WTC11 (cell line): ENCODE measurements at regions not wholly inside any gene's neighbourhood (a gene's known extent, or its start where the extent isn't known, plus 50 kb on each side); places are given as distances from the start of the nearest gene placed in this dataset.
"Not testable (repeated sequence)": the region's sequence is repeated elsewhere in the genome, so short reads cannot be mapped to it uniquely, and the experiment has no call there.

Experiments
- ATAC-seq: fragments of 200-7000 bp; cut with Tn5 transposase; 2 replicates; pipeline ENCODE4 v1.10.0; 2021; ENCODE audit warnings: mild to moderate bottlenecking, moderate library complexity
- CTCF ChIA-PET: fragments of 300-600 bp; sonication (Branson Sonifier 250); formaldehyde crosslinking; loops from one replicate; lab custom pipeline; 2021; ENCODE audit warnings: antibody characterized with exemption; lab: Charles Lee
- POLR2A ChIA-PET: fragments of 350-600 bp; sonication (Branson Sonifier 250); formaldehyde crosslinking; loops from one replicate; lab custom pipeline; 2021; ENCODE audit warnings: antibody characterized with exemption; lab: Charles Lee
- DNase-seq: peaks from one replicate; pipeline ENCODE4 v3.0.0; 2021; ENCODE audit warnings: low spot score
- H3K27ac Mint-ChIP-seq: 2 replicates; pipeline ENCODE4 v1.8.0; 2021; ENCODE audit warnings: mixed read lengths
- H3K27me3 Mint-ChIP-seq: 2 replicates; pipeline ENCODE4 v1.8.0; 2021; ENCODE audit warnings: low read depth, mild to moderate bottlenecking, moderate library complexity, mixed read lengths
- H3K36me3 Mint-ChIP-seq: 2 replicates; pipeline ENCODE4 v1.8.0; 2021; ENCODE audit warnings: mixed read lengths
- H3K4me1 Mint-ChIP-seq: 2 replicates; pipeline ENCODE4 v1.8.0; 2022; ENCODE audit warnings: mixed read lengths
- H3K4me3 Mint-ChIP-seq: 2 replicates; pipeline ENCODE4 v1.8.0; 2021; ENCODE audit warnings: mild to moderate bottlenecking, moderate library complexity, mixed read lengths
- H3K9me3 Mint-ChIP-seq: 2 replicates; pipeline ENCODE4 v1.8.0; 2021; ENCODE audit warnings: mixed read lengths
- ELF4 ChIP-seq: sonication (generic); formaldehyde crosslinking; IDR thresholded peaks from 2 replicates; pipeline ENCODE4 v1.8.1; 2022; ENCODE audit warnings: low read depth, mild to moderate bottlenecking, moderate library complexity, missing genetic modification reagents
- GTF2I ChIP-seq: fragments of 250-450 bp; sonication (Bioruptor Pico); conservative IDR thresholded peaks from 2 replicates; pipeline ENCODE4 v1.4.0; 2021; ENCODE audit warnings: mild to moderate bottlenecking
- KAT7 ChIP-seq: sonication (generic); formaldehyde crosslinking; IDR thresholded peaks from 2 replicates; pipeline ENCODE4 v1.8.1; 2023; ENCODE audit warnings: missing genetic modification reagents, mild to moderate bottlenecking, borderline replicate concordance
- NR3C1 ChIP-seq: sonication (generic); formaldehyde crosslinking; conservative IDR thresholded peaks from 2 replicates; pipeline ENCODE4 v1.8.1; 2023; ENCODE audit warnings: low read depth, mild to moderate bottlenecking, missing genetic modification reagents
- RORB ChIP-seq: fragments of 250-450 bp; sonication (Bioruptor Pico); IDR thresholded peaks from 2 replicates; pipeline ENCODE4 v1.9.0; 2021; ENCODE audit warnings: mild to moderate bottlenecking
- SOX15 ChIP-seq: fragments of 250-450 bp; sonication (Bioruptor Pico); IDR thresholded peaks from 2 replicates; pipeline ENCODE4 v1.9.0; 2021; ENCODE audit warnings: mild to moderate bottlenecking
- TP53 ChIP-seq: sonication (generic); formaldehyde crosslinking; IDR thresholded peaks from 2 replicates; pipeline ENCODE4 v1.8.1; 2023; ENCODE audit warnings: mild to moderate bottlenecking, missing genetic modification reagents
- ZBTB21 ChIP-seq: sonication (generic); formaldehyde crosslinking; IDR thresholded peaks from 2 replicates; pipeline ENCODE4 v1.8.1; 2023; ENCODE audit warnings: mild to moderate bottlenecking, missing genetic modification reagents, borderline replicate concordance
- TF ChIP-seq, protein P1 (sequence below): sonication (generic); formaldehyde crosslinking; IDR thresholded peaks from 2 replicates; pipeline ENCODE4 v1.8.0; 2022; ENCODE audit warnings: missing genetic modification reagents
- TF ChIP-seq, protein P2 (sequence below): sonication (generic); formaldehyde crosslinking; conservative IDR thresholded peaks from 2 replicates; pipeline ENCODE4 v1.8.1; 2022; ENCODE audit warnings: mild to moderate bottlenecking, missing genetic modification reagents
- TF ChIP-seq, protein P3 (sequence below): sonication (generic); formaldehyde crosslinking; IDR thresholded peaks from 2 replicates; pipeline ENCODE4 v1.8.0; 2023; ENCODE audit warnings: missing genetic modification reagents, mild to moderate bottlenecking, borderline replicate concordance
- TF ChIP-seq, protein P4 (sequence below): fragments of 250-450 bp; sonication (Bioruptor Pico); IDR thresholded peaks from 2 replicates; pipeline ENCODE4 v1.9.0; 2021; ENCODE audit warnings: mild to moderate bottlenecking
- TF ChIP-seq, protein P5 (sequence below): sonication (generic); formaldehyde crosslinking; IDR thresholded peaks from 2 replicates; pipeline ENCODE4 v1.8.0; 2023; ENCODE audit warnings: missing genetic modification reagents

DNA sequence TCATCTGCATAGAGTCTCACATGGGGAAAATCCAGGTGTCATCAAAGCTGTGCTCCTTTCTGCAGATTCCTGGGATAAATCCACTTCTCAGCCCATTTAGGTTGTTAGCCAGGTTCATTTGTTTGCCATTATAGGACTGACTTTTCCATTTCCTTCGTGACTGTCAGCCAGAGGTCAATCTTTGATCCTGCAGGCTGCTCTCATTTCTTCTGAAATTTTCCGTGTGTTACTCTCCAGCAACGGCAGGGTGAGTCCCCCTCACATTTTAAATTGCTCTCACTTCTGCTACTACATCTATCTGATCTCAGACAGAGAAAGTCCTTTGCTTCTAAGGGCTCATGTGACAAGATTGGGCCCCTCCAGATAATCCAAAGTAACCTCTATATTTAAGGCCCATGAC is 150.7 kb upstream of the BET1 start (continued):
- TF ChIP-seq, protein P1, sequence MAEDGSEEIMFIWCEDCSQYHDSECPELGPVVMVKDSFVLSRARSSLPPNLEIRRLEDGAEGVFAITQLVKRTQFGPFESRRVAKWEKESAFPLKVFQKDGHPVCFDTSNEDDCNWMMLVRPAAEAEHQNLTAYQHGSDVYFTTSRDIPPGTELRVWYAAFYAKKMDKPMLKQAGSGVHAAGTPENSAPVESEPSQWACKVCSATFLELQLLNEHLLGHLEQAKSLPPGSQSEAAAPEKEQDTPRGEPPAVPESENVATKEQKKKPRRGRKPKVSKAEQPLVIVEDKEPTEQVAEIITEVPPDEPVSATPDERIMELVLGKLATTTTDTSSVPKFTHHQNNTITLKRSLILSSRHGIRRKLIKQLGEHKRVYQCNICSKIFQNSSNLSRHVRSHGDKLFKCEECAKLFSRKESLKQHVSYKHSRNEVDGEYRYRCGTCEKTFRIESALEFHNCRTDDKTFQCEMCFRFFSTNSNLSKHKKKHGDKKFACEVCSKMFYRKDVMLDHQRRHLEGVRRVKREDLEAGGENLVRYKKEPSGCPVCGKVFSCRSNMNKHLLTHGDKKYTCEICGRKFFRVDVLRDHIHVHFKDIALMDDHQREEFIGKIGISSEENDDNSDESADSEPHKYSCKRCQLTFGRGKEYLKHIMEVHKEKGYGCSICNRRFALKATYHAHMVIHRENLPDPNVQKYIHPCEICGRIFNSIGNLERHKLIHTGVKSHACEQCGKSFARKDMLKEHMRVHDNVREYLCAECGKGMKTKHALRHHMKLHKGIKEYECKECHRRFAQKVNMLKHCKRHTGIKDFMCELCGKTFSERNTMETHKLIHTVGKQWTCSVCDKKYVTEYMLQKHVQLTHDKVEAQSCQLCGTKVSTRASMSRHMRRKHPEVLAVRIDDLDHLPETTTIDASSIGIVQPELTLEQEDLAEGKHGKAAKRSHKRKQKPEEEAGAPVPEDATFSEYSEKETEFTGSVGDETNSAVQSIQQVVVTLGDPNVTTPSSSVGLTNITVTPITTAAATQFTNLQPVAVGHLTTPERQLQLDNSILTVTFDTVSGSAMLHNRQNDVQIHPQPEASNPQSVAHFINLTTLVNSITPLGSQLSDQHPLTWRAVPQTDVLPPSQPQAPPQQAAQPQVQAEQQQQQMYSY (CRISPR knock-in tag) = no peak
- TF ChIP-seq, protein P2, sequence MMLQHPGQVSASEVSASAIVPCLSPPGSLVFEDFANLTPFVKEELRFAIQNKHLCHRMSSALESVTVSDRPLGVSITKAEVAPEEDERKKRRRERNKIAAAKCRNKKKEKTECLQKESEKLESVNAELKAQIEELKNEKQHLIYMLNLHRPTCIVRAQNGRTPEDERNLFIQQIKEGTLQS (CRISPR knock-in tag) = no peak
- no peak for TF ChIP-seq RORB (CRISPR knock-in tag)
- TF ChIP-seq, protein P3, sequence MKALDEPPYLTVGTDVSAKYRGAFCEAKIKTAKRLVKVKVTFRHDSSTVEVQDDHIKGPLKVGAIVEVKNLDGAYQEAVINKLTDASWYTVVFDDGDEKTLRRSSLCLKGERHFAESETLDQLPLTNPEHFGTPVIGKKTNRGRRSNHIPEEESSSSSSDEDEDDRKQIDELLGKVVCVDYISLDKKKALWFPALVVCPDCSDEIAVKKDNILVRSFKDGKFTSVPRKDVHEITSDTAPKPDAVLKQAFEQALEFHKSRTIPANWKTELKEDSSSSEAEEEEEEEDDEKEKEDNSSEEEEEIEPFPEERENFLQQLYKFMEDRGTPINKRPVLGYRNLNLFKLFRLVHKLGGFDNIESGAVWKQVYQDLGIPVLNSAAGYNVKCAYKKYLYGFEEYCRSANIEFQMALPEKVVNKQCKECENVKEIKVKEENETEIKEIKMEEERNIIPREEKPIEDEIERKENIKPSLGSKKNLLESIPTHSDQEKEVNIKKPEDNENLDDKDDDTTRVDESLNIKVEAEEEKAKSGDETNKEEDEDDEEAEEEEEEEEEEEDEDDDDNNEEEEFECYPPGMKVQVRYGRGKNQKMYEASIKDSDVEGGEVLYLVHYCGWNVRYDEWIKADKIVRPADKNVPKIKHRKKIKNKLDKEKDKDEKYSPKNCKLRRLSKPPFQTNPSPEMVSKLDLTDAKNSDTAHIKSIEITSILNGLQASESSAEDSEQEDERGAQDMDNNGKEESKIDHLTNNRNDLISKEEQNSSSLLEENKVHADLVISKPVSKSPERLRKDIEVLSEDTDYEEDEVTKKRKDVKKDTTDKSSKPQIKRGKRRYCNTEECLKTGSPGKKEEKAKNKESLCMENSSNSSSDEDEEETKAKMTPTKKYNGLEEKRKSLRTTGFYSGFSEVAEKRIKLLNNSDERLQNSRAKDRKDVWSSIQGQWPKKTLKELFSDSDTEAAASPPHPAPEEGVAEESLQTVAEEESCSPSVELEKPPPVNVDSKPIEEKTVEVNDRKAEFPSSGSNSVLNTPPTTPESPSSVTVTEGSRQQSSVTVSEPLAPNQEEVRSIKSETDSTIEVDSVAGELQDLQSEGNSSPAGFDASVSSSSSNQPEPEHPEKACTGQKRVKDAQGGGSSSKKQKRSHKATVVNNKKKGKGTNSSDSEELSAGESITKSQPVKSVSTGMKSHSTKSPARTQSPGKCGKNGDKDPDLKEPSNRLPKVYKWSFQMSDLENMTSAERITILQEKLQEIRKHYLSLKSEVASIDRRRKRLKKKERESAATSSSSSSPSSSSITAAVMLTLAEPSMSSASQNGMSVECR (CRISPR knock-in tag) = no peak
- TF ChIP-seq TP53 (CRISPR knock-in tag) = no peak
- TF ChIP-seq GTF2I (CRISPR knock-in tag) = no peak
- TF ChIP-seq SOX15 (CRISPR knock-in tag) = no peak

DNA sequence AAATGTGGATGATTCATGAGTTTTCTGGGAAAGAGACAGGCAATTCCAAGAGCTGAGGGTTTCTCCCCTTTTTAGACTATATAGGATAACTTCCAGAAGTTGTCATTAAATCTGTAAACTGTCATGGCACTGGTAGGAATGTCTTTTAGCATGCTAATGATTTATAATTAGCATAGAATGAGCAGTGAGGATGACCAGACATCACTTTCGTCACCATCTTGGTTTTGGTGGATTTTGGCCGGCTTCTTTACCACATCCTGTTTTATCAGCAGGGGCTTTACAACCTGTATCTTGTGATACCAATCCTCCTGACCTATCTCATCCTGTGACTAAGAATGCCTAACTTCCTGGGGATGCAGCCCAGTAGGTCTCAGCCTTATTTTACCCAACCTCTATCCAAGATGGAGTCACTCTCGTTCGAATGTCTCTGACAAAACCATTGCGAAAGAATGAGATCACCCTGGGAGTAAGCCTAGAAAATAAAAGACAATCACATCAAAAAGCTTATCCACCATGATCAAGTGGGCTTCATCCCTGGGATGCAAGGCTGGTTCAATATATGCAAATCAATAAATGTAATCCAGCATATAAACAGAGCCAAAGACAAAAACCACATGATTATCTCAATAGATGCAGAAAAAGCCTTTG is 153.6 kb upstream of the BET1 start:
- DNase-seq, H3K9me3 Mint-ChIP-seq, ATAC-seq, H3K27me3 Mint-ChIP-seq, H3K27ac Mint-ChIP-seq, CTCF ChIA-PET, POLR2A ChIA-PET, H3K4me1 Mint-ChIP-seq, H3K36me3 Mint-ChIP-seq, H3K4me3 Mint-ChIP-seq: not testable (repeated sequence)

DNA sequence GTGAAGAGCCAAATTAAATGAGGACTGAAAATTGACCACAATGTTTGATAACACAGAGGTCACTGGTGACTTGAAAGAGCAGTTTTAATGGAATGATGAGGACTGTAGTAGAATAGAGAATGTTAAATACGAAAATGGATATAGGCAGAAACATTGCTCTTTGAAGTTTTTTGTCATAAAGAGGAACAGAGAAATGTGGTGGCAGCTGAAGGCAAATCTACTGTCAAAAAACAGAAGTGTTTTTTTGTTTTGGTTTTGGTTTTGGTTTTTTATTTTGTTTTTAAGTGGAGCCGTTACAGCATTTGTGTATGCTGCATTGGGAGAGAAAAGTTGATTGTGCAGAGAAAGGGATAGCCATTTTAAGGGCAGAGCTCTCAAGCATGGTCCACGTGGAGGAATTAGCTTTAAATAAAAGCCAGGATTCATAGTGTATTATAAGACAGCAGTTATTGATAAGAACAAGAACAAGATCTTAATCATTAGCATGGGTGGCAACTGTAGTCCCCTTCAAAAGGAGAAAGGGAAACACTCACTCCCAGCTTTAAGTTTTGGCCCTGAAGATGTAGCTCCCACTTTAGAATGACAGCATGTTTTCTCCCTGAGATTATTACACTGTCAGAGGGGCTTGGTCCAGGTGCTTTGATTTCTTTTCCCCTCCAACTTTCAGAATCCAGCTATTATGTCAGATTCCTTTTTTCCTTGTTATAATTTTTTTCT is 156.7 kb upstream of the BET1 start:
- CTCF ChIA-PET = no interaction called here
- TF ChIP-seq KAT7 (no peak), NR3C1 (CRISPR knock-in tag) (no peak), ZBTB21 (CRISPR knock-in tag) (no peak), ELF4 (CRISPR knock-in tag) (no peak)
- TF ChIP-seq, protein P3 (CRISPR knock-in tag) = no peak
- TF ChIP-seq, protein P2 (CRISPR knock-in tag) = no peak
- TF ChIP-seq, protein P4, sequence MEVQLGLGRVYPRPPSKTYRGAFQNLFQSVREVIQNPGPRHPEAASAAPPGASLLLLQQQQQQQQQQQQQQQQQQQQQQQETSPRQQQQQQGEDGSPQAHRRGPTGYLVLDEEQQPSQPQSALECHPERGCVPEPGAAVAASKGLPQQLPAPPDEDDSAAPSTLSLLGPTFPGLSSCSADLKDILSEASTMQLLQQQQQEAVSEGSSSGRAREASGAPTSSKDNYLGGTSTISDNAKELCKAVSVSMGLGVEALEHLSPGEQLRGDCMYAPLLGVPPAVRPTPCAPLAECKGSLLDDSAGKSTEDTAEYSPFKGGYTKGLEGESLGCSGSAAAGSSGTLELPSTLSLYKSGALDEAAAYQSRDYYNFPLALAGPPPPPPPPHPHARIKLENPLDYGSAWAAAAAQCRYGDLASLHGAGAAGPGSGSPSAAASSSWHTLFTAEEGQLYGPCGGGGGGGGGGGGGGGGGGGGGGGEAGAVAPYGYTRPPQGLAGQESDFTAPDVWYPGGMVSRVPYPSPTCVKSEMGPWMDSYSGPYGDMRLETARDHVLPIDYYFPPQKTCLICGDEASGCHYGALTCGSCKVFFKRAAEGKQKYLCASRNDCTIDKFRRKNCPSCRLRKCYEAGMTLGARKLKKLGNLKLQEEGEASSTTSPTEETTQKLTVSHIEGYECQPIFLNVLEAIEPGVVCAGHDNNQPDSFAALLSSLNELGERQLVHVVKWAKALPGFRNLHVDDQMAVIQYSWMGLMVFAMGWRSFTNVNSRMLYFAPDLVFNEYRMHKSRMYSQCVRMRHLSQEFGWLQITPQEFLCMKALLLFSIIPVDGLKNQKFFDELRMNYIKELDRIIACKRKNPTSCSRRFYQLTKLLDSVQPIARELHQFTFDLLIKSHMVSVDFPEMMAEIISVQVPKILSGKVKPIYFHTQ (CRISPR knock-in tag) = no peak
- TF ChIP-seq, protein P5, sequence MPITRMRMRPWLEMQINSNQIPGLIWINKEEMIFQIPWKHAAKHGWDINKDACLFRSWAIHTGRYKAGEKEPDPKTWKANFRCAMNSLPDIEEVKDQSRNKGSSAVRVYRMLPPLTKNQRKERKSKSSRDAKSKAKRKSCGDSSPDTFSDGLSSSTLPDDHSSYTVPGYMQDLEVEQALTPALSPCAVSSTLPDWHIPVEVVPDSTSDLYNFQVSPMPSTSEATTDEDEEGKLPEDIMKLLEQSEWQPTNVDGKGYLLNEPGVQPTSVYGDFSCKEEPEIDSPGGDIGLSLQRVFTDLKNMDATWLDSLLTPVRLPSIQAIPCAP (CRISPR knock-in tag) = no peak

More for the DNA sequence above, 156.7 kb upstream of the BET1 start:
- no peaks in the 10 kb centered on the region for H3K27me3 Mint-ChIP-seq
- DNase-seq = no peak
- no peak for ATAC-seq
- POLR2A ChIA-PET = no interaction called here
- H3K36me3 Mint-ChIP-seq = peaks cover 8% of the 10 kb centered on the region
- peaks cover 16% of the 10 kb centered on the region for H3K9me3 Mint-ChIP-seq
- no peak overlapping the region for H3K27ac Mint-ChIP-seq
- H3K4me3 Mint-ChIP-seq = no peak overlapping the region
- no peaks in the 10 kb centered on the region for H3K4me1 Mint-ChIP-seq
